ENCODE measurements at regions not wholly inside any gene's neighbourhood (a gene's known extent, or its start where the extent isn't known, plus 50 kb on each side); places are given as distances from the start of the nearest gene placed in this dataset.
"Not testable (repeated sequence)": the region's sequence is repeated elsewhere in the genome, so short reads cannot be mapped to it uniquely, and the experiment has no call there.

DNA sequence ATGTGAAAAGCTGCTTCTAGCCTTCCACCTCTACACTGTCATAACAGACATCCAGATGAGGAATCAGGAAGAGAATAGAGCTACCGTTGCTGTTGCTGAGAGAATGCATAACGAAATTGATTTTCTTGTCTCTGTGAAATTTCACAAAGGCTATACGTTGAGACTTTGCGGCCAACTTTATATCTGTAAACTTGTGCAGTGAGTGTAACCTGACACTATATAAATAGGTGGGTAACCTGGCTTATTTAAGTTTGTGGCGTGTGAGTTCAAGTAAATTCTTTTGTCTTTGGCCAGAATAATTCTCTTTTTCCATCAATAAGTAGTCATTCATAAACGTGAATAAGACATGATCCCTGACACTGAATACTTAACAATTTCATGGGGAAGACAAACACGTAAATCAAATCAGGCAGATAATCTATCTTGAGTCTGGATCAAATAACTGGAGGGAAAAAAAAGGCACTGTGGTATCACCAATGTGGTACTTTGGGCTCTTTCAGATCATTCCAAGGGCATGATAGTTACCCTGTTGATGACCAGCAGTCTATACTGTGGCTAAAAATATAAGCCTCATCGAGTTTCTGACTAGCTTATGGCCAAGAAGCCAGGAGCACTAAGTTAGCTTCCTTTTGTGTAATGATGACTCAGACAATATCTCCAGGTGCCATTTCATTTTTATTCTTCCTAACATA is 98.2 kb upstream of the RASA1 start:
- DNase-seq (ENCODE audit: low read depth, low spot score) = no peak
- peak overlapping the region; percentile 10 for H3K27ac ChIP-seq

DNA sequence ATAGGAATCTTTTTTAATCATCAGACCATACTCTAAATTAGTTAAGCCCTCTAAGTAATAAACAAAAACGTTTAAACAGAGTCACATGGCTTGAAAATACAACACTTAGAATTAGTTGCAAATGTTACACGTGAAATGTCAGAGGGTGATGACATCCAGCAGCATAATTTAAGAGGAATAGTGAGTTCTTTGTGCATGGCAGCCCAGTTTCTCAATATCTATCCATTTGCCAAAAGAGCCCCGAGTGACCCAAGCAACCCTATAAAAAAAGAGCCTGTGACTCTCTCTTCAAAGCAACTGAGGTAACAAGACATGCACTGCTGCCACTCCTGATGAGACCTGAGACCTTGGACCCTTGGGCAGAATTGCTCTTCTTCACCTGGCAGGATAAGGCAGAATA is 96.9 kb upstream of the RASA1 start:
- DNase-seq (ENCODE audit: low read depth, low spot score) = no peak
- H3K27ac ChIP-seq = no peak overlapping the region

DNA sequence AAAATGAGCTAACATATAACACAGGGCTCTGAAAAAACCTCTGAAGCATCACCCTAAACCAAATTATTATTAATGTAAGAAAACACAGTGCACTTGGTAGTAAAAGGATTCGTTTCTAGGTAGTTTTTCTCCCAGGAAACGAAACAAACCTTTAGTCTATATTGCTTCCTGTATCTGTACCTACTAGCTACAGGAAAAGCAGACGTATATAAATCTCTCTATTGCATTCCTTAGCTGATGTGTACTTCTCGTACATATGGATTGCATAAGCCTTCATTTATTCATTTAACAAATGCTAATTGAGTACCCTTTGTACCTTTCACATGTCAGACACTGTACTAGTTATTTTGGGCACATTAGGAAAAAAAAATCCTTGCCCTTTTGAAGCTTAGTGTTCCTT is 85.0 kb upstream of the RASA1 start:
- H3K27ac ChIP-seq = no peak overlapping the region
- DNase-seq (ENCODE audit: low read depth, low spot score) = no peak

DNA sequence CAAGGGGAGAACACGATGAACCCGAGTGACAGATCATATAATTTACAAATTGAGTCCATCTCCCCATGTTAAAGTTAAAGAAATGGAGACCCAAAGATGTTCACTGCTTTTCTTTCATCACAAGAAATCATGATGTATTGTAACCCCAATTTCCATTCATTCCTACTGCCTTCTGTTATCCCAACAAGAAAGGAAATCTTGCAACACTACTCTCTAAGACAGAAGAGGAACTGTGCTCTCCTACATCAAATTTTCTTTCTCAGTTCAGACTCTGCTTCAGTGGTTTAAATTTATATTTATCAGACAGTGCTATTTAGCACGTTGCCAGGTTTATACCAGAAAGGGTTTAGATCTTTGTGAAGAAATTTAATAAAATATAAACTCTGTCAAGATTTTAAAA is 83.8 kb upstream of the RASA1 start:
- H3K27ac ChIP-seq = no peak overlapping the region
- no peak for DNase-seq (ENCODE audit: low read depth, low spot score)

DNA sequence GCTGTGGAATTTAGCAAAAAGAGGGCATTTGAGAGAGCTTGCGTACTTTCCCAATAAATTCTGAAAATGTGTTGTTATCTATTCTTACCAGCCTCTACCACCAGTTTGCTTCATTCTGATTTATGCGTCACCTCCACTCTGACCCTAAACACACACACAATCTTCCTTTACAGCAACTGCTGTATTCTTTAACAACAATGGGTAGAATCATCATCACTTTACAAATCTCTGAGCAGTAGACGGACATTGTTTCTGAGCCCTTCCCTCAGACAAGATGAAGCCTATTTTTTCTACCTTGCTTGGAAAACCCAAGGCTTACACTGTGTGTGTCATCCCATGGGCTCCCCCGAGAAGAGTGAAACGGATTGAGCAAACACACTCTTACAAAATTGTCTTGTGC is 83.1 kb upstream of the RASA1 start:
- DNase-seq (ENCODE audit: low read depth, low spot score) = no peak

DNA sequence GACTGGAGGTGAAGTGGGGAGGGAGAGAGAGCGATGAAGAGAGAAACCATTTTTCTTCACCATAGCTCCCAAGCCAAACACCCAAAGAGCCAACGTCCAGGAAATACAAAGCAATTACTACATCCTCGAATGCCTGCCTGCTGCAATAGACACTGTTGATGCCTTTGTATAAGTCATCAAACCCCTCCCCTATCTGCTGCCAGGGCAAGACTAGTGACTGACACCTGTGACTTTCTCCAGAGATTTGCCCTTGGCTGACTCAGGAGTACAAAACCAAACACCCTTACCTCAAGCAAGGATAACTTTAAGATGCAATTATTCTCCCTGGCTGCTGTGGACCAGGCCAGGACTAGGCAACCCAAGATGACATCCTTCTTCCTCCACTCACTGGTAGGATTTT is 81.8 kb upstream of the RASA1 start:
- no peak for DNase-seq (ENCODE audit: low read depth, low spot score)
- H3K27ac ChIP-seq = no peak overlapping the region

More for the DNA sequence above, 83.1 kb upstream of the RASA1 start:
- H3K27ac ChIP-seq = no peak overlapping the region

DNA sequence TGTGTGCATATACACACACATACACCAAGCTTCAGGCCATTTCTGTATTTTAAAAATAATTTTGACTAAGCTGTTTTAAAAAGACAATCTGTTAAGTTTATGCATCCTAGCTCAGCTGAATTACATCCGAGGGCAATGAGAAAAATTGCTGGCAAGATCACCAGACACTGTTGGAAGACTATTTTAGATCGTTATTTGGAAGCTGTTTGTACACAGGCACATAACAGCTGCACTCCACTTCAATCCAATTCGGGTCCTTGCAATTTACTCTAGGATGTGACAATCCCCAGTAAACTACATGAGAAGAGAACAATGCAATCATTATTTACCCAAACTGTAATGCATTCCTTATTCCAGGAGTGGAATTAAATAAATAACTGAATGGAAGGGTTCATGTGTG is 79.3 kb upstream of the RASA1 start:
- H3K27ac ChIP-seq = no peak overlapping the region
- DNase-seq (ENCODE audit: low read depth, low spot score) = no peak

DNA sequence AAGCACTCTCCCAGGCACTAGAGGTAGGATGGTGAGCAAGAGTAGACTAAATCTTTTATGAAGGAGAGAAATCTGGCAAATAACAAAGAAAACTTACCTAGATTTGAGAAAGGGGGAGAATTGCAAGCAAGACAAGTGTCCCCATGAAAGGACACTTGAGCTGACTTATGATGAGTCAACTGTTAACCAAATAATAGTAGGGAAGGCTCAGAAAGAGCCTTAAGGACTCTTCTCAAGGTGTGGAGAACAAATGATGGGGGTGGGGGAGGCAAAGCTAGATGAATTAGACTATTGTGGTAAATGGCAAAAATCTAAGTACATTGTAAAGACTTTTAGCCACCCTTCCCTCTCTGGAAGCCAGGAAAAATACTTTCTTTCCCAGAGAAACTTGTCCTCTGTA is 77.6 kb upstream of the RASA1 start:
- no peak overlapping the region for H3K27ac ChIP-seq
- DNase-seq (ENCODE audit: low read depth, low spot score) = no peak

DNA sequence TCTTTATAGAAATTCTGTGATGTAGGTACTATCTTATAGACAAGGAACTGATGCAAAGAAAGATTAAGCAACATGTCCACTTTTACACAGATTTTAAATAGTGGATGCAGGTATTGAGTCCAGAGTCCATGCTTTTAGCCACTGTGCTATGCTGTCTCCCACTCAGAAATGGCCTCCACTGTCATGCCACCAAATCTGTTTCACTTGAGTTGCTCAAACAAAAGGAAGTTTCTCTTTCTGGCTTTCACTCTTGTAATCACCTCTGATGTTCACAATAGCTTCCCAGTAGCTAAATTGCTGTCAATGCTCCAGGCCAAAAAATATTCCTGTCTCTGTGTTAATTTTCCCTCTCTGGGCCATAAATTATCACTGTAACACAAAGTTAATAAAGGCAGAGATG is 77.0 kb upstream of the RASA1 start:
- no peak for DNase-seq (ENCODE audit: low read depth, low spot score)
- no peak overlapping the region for H3K27ac ChIP-seq

DNA sequence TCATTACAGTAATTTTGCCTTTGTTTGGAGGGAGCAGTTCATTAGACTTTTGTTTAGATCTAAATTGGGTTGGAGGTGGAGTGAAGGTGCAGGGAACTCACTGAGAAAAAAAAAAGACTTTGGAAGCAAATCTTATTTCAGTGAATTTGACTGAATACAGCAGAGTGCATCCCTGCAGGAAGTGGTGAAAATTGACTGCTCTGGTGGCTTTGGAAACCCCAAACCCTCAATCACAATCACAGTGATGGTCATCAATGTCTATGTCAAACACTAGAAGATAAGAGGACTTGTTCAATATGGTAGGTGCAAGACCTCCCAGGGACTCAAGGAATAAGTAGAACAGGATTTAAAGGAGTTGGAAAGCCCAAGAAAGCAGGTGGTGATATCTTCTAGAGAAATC is 76.0 kb upstream of the RASA1 start:
- no peak for DNase-seq (ENCODE audit: low read depth, low spot score)
- H3K27ac ChIP-seq = no peak overlapping the region

DNA sequence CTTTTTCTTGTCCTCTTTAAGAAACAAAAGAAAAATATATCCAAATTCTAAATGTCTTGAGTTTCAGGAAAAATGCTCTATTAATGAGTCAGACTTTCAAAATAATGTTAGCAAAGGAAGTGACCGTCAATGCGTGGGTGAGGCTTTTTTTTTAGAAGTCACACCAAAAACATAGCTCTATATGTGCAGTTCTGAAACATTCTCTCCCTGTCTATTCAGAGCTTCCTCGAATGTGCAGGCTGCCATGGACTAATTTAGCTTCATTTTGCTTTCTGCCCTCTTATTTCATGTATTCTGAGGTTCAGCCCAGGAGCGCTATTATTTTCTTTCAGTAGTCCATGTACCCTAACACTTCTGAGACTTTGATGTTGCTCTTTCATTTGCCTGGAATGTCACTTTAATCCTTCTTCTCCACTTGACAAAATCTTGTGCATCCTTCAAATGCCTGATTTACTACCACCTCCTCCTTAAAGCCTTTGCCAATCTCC is 72.5 kb upstream of the RASA1 start:
- peak overlapping the region; percentile 25 for H3K27ac ChIP-seq

DNA sequence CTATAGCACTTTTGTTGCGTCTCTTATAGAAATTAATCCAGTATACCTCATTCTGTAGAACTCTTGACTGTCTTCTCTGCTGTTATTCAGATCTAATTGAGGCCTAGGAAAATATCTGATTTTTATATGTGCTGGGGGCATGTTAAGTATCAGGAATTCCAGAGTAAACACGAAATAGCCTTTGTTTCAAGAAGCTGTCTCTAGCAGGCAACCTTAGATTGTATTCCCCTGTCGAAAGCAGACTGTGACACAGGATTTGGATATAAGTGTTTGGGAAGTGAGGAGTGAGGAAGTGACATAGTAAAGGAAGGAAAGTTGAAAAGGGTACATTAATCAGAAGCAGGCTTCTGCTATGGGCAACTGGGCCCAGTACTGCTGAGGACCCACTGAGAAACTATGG is 72.1 kb upstream of the RASA1 start:
- peak overlapping the region; percentile 25 for H3K27ac ChIP-seq
- no peak for DNase-seq (ENCODE audit: low read depth, low spot score)

More for the DNA sequence above, 72.5 kb upstream of the RASA1 start:
- DNase-seq (ENCODE audit: low read depth, low spot score) = no peak

DNA sequence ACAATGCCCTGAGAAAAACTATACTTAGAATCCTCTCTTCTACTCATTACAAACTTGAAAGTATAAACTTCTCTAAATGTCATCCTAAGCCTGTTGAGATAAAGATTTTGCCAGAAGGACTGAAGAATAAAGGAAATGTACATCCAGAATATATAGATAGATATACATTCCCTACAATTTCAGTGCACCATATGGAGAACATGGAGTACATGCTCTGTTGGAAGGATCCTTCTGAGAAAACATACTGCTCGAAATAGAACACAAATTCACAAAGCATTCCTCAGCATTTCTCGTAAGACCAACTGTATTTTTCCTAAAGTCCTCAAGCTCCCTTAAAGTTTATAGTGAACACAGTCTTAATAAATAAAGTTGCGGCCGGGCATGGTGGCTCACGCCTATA is 69.7 kb upstream of the RASA1 start:
- DNase-seq (ENCODE audit: low read depth, low spot score) = no peak
- no peak overlapping the region for H3K27ac ChIP-seq

DNA sequence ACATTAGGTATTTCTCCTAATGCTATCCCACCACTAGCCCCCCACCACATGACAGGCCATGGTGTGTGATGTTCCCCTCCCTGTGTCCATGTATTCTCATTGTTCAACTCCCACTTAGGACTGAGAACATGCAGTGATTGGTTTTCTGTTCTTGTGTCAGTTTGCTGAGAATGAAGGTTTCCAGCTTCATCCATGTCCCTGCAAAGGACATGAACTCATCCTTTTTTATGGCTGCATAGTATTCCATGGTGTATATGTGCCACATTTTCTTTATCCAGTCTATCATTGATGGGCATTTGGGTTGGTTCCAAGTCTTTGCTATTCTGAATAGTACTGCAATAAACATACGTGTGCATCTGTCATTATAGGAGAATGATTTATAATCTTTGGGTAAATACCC is 68.4 kb upstream of the RASA1 start:
- H3K27ac ChIP-seq; DNase-seq (ENCODE audit: low read depth, low spot score): not testable (repeated sequence)

DNA sequence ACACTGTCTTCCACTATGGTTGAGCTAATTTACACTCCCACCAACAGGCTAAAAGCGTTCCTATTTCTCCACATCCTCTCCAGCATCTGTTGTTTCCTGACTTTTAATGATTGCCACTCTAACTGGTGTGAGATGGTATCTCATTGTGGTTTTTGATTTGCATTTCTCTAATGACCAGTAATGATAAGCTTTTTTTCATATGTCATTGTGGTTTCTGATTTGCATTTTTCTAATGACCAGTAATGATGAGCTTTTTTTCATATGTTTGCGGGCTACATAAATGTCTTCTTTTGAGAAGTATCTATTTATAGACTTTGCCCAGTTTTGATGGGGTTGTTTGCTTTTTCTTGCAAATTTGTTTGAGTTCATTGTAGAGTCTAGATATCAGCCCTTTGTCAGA is 68.0 kb upstream of the RASA1 start:
- not testable (repeated sequence) for H3K27ac ChIP-seq

DNA sequence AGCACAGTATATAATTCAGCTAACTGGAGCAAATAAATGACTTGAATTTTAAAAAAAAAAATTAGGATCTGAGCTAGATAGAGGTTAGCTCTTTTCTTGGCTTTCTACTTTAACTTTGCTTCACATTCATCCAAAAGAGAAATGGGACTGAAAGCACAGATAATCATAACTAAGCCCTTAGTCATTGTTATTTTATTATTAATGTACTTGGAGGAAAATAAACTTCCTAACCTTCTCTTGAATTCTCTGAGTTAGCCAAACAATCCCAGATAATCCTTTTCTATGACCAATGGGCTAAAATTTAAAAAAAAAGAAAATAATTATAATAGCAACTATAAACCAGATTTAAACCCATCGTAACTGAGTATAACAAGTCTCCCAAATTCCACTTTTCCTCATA is 57.6 kb upstream of the RASA1 start:
- H3K27ac ChIP-seq = peak overlapping the region; percentile 6
- DNase-seq (ENCODE audit: low read depth, low spot score) = no peak

More for the DNA sequence above, 68.0 kb upstream of the RASA1 start:
- not testable (repeated sequence) for DNase-seq (ENCODE audit: low read depth, low spot score)

DNA sequence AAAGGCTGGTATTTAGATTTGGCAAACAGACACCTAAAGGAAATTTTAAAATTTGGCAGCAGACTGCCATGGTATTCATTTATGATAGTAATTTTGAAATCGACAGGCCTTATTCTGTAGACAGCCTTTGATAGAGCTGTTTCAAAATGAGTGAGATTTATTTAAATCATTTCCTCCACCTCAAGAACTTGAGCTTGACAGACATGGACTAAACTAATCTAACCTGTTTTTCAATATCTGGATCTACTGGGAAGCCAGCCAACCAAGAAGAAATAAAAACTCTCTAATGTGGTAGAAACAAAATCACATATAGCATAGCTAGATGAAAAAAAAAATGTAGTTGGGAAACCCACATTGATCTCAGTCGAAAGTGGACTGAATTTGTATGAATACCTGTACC is 56.9 kb upstream of the RASA1 start:
- DNase-seq (ENCODE audit: low read depth, low spot score) = peak; percentile 39

DNA sequence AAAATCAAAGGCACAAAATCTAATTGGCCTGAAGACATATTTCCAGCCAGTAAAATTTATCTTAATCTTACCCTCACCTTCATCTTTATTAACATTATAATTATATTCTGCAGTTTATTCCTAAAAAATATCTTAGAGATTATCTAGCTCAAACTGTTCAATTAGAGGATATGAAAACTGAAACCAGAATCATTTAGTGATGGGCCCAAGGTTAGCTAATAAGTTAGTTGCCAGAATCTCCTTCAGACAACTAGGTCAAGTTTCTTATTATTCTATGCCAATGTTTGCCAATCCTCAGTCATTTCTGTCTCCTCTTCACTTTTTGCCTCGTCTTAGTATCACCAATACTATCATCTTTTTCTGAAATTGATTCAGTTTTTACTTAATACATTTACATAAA is 56.0 kb upstream of the RASA1 start:
- H3K27ac ChIP-seq = no peak overlapping the region
- no peak for DNase-seq (ENCODE audit: low read depth, low spot score)

More for the DNA sequence above, 56.9 kb upstream of the RASA1 start:
- H3K27ac ChIP-seq = peak overlapping the region; percentile 6

DNA sequence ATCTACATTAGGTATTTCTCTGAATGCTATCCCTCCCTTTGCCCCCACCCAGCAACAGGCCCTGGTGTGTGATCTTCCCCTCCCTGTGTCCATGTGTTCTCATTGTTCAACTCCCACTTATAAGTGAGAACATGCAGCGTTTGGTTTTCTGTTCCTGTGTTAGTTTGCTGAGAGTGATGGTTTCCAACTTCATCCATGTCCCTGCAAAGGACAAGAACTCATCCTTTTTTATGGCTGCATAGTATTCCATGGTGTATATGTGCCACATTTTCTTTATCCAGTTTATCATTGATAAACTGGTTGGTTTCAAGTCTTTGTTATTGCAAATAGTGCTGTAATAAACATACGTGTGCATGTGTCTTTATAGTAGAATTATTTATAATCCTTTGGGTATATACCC is 55.5 kb upstream of the RASA1 start:
- not testable (repeated sequence) for H3K27ac ChIP-seq; DNase-seq (ENCODE audit: low read depth, low spot score)

DNA sequence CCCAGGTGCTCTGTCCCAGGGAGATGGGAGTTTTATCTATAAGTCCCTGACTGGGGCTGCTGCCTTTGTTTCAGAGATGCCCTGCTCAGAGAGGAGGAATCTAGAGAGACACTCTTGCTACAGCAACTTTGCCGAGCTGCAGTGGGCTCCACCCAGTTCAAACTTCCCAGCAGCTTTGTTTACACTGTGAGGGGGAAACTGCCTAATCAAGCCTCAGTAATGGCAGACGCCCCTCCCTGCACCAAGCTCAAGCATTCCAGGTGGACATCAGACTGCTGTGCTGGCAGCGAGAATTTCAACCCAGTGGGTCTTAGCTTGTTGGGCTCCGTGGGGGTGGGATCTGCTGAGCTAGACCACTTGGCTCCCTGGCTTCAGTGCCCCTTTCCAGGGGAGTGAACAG is 50.2 kb upstream of the RASA1 start:
- not testable (repeated sequence) for DNase-seq (ENCODE audit: low read depth, low spot score); H3K27ac ChIP-seq
